ENCODE measurements at regions not wholly inside any gene's neighbourhood (a gene's known extent, or its start where the extent isn't known, plus 50 kb on each side); places are given as distances from the start of the nearest gene placed in this dataset.
"Not testable (repeated sequence)": the region's sequence is repeated elsewhere in the genome, so short reads cannot be mapped to it uniquely, and the experiment has no call there.

DNA sequence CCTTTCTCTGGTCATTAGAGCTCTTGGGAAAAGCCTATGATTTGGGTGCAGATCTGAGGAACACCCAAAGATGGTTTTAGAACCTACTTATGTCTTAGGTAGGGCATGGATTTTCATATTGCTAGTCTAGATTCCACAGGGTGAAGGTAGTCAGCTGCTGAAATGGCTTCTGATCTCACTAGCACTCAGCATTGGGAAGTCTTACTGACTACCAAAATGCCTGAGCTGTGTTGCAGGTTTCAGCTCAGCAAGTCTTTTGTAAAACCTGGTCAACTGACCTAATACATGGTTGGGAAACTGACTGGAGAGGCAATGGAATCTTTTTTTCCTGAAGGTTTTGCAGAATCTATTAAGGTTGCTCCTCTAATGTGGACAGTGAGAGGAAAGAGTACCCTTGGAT, 136.4 kb downstream of the CCNG2 start:
- ChIA-PET POLR2A (no interaction called here), CTCF (interaction anchor here (1.3 to 1.5 kb wide), 2 partner anchors 14 to 62 kb away, joined by 3 read pairs; no protein-coding TSS in a partner anchor)

DNA sequence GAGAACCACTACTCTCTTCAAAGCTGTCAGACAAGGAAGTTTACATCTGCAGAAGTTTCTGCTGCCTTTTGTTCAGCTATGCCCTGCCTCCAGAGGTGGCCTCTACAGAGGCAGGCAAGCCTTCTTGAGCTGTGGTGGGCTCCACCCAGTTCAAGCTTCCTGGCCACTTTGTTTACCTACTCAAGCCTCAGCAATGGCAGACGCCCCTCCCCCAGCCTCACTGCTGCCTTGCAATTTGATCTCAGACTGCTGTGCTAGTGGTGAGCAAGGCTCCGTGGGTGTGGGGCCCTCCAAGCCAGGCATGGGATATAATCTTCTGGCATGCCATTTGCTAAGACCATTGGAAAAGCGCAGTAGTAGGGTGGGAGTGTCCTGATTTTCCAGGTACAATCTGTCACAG, 144.0 kb downstream of the CCNG2 start:
- CTCF ChIA-PET, POLR2A ChIA-PET: not testable (repeated sequence)

DNA sequence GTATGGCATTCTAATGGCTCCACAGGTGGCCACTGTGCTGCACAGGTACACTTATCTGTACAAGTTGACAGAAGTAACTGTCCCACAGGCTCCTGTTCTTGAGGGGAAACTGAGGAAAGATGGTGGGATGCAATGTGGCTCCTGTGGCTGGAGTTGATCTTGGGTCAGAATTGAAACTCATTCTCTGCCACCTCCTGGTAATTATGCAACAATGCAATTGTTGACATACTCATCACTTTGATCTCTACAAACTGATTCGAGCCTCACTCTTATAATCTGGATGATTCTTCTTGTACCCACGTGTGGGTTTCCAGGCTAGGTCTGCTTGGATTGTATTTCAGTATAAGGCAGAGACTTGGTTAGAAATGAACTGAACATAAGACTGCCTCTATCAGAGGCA, 148.8 kb downstream of the CCNG2 start:
- ChIA-PET CTCF (no interaction called here), POLR2A (no interaction called here)

DNA sequence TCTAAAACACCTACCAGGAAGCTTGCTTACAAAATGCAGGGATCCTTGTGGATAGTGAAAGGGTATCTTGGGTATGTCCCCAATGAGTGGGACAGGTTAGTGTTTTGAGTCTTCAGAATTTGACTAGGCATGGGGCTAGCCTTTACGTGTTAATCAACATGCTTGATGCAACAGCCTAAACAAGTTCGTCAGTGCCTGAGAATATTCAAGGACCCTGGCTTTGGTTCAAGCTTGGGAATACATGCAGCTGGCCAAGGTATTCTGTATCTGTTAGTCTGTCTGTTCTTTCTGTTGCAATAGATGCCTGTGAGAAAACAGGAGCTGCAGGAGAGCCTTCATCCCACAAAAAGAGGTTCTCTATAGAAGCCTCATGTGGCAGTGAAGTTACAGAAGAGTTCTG, 149.5 kb downstream of the CCNG2 start:
- ChIA-PET POLR2A (no interaction called here), CTCF (interaction anchor here (0.6 to 1.3 kb wide), 2 partner anchors 13 to 311 kb away, joined by 3 to 4 read pairs; no protein-coding TSS in a partner anchor)

DNA sequence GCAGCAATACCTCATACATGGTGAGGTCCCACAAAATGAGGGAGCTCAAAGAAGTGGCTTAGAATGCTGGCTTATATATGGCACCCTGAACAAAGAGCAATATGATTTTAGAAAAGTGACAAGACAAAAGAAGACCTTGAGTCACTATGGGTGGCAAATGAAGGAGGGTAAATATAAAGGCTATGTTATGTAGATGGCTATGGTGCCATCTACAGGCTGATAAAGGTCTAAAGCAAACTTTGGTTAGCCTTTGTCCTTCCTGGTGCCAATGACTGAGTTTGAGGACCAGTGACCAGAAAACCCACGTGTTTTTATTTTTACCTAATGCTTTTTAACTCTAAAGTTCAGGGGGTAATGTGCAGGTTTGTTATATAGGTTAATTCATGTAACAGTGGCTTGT, 151.8 kb downstream of the CCNG2 start:
- POLR2A ChIA-PET: interaction anchor here (0.6 kb wide), 1 partner anchor 26 kb away, joined by 4 read pairs; no protein-coding TSS in a partner anchor
- CTCF ChIA-PET: interaction anchor here (0.6 to 1.2 kb wide), 2 partner anchors 71 to 492 kb away, joined by 3 read pairs; no protein-coding TSS in a partner anchor

DNA sequence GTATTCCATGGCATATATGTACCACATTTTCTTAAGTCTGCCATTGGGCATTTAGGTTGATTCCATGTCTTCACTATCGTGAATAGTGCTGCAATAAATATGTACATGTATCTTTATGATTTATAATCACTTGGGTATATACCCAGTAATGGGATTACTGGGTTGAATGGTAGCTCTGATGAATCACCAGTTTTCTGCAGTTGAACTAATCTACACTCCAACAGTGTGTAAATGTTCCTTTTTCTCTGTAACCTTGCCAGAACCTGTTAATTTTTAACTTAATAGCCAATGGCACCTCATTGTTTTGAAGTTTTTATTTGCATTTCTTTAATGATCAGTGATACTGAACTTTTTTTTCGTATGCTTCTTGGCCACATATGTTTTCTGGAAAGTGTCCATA, 152.5 kb downstream of the CCNG2 start:
- ChIA-PET POLR2A (no interaction called here), CTCF (no interaction called here)

DNA sequence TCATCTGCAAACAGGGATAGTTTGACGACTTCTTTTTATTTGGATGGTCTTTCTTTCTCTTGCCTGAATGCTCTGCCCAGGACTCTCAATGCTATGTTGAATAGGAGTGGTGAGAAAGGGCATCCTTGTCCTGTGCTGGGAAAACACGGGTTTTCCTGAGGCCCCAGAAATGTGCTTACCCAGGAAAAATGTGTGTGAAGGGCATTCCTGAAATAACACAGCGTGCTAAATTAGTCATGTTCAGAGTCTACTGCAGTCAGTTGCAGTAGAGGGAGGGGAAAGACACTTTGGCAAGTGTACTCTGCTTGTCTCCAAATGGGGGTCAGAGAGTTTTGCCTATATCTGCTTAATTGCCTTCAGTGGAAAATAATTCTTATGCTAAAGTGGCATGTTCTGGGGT, 153.9 kb downstream of the CCNG2 start:
- CTCF ChIA-PET: no interaction called here

DNA sequence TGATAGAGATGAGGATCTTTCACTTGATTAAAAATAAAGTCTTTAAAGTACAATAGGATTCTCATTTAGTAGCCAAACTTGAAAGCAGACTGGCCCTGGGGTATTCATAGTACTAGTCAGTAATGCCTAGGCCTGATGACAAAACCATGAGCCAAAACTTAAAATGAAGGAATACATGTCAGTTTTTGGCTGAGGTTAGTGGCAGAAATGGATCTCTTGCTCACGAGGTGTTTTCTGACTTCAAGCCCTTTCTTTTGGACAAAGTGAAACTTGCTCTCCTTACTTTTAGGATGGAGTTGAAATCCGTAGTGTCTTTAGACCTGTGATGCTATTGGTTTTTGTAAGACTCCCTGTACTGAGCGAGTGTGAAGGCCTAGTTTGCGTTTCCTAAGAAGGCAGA, 157.7 kb downstream of the CCNG2 start:
- POLR2A ChIA-PET: no interaction called here

More for the DNA sequence above, 153.9 kb downstream of the CCNG2 start:
- POLR2A ChIA-PET: no interaction called here

DNA sequence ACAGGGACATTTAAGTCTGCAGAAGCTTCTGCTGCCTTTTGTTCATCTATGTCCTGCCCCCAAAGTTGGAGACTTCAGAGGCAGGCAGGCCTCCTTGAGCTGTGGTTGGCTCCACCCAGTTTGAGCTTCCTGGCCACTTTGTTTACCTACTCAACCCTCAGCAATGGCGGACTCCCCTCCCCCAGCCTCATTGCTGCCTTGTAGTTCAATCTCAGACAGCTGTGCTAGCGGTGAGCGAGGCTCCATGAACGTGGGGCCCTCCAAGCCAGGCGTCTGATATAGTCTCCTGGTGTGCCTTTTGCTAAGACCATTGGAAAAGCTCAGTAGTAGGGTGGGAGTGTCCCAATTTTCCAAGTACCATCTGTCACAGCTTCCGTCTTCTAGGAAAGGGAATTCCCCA, 170.1 kb downstream of the CCNG2 start:
- CTCF ChIA-PET: no interaction called here
- POLR2A ChIA-PET: no interaction called here

More for the DNA sequence above, 157.7 kb downstream of the CCNG2 start:
- CTCF ChIA-PET: no interaction called here

DNA sequence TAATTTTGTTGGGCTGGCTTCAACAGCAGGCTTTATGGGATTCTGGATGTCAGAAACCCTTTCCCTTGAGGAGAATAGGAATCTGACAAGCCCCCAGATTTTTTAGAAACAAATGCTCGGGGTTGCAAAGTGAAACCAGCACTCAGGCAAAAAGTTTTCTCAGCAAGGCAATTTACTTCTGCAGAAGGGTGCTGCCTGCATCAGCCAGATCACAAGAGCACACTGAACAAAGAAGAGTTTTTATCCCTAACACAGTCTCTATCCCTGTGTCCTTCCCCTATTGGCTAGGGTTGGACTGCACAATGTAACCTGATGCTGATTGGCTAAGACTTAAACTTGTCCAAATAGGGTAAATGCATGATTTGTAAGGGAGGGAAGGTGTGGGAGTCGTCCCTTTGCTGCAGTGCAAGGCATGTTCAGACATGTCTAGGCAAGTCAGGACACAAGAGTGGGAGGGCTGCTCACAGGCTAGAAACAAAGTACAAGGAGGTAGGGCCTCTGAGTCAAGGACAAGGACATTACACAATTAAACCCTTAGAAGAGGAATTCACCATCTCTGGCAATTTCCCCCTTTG, 175.8 kb downstream of the CCNG2 start:
- CTCF ChIA-PET: no interaction called here
- POLR2A ChIA-PET: no interaction called here

DNA sequence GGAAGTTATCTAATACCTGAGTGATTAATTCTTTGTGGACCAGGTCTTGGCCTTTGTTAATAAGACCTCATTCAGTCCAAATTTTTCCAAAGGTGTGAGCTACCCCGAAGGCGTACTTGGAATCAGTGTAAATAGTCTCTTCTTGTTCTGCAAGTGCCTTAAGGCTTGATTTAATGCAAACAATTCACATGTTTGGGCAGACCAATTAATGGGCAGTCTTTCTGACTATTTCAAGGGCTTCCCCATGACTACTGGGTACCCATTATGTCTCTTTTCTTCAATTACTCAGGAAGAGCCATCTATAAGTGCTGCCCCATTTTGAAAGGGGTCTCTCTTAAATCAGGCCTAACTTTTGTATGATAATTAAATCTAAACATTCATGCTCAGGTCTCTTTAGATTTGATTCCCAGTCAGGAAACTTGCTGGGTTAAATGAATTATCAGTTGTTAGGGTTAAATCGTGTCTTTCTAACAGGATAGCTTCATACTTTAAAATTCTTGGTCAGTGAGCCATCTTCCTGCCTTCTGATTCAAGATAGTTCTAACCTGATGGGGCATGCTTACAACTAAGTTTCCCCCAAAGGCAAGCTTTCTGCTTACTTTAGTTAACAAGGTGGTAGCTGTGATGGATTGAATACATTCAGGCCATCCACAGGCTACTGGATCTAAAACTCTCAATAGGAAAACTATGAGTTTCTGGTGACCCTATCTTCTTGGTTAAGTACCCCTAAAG, 179.6 kb downstream of the CCNG2 start:
- CTCF ChIA-PET: no interaction called here
- POLR2A ChIA-PET: no interaction called here

DNA sequence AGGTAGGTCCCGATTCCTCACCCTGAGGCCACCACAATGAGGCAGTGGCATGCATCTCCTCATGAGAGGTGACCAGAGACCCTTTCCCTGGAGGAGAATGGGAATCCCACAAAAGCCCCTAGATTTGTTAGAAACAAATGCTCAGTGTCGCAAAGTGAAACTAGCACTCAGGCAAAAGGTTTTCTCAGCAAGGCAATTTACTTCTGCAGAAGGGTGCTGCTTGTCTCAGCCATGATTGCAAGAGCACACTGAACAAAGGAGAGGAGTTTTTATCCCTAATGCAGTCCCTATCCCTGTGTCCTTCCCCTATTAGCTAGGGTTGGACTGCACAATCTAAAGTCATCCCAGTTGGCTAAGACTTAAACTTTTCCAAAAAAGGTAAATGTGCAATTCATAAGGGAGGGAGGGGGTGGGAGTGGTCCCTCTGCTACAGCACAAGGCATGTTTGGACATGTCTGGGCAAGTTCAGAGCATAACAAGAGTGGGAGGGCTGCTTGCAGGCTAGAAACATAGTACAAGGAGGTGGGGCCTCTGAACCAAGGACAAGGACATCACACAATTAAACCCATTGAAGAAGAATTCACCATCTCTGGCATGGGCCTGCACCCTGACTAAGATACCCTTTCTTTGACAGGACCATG, 185.3 kb downstream of the CCNG2 start:
- POLR2A ChIA-PET: no interaction called here
- CTCF ChIA-PET: no interaction called here

DNA sequence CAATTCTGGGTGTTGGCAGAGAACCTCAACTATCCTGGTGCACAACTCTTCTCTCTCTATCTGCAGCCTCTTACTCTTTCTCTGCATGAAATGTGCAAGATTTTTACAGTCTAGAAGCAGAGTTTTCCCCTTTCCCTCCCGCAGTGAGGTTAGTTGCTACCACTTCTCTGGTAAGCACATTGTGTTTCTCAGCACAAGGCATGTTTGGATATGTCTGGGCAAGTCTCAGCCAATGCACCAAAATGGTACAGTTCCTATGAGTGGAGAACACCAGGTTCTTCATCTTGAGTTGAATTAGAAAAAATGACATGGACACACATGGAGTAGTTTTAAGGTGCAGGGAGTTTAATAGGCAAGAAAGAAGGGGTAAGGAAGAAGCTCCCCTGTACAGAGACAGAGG, 187.0 kb downstream of the CCNG2 start:
- CTCF ChIA-PET: no interaction called here
- POLR2A ChIA-PET: no interaction called here

DNA sequence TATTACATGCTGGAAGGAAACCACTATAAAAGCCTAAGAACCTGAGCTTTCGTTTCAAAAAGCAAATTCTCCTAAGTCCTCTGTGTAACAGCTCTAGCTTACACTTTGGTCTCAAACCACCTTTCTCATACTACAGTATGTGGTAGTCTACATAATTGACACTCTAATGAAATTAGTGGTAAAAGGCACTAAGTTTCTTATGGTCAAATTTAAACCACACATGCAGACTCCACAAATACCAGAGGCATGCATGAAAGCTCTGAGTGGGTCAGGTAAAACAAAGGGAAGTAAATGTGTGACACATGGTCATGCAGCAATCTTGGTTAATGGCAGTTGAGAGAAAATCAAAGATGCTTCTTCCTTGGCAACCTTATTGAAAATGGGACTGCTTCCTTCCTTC, 187.8 kb downstream of the CCNG2 start:
- ChIA-PET CTCF (no interaction called here), POLR2A (no interaction called here)

DNA sequence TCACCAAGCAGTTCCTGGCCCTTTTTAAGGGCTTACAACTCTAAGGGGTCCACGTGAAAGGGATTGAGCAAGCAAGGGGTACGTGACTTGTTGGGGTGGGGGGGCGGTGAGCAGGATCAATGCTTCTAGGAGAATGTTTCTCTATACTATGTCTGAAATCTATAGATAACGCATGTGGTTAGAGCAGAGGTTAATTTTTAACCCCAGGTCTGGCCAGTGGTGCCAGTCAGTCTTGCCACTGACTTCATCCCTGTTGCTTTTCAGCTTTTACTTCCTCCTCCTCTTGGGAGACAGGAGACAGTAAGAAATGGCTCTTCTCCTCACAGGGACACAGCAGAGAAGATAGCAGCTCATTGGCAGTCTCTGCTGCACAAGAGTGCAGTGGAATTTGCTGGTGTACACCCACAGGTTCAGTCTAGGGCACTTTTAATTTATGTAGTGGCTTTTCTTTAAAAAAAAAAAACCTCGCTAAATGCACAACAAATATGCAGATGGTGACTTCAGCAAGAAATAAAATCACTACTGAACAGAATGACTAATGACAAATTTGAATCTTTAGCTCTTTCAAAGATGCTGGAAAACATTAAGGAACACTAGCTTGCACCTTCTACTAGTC, 190.5 kb downstream of the CCNG2 start:
- ChIA-PET POLR2A (no interaction called here), CTCF (no interaction called here)

DNA sequence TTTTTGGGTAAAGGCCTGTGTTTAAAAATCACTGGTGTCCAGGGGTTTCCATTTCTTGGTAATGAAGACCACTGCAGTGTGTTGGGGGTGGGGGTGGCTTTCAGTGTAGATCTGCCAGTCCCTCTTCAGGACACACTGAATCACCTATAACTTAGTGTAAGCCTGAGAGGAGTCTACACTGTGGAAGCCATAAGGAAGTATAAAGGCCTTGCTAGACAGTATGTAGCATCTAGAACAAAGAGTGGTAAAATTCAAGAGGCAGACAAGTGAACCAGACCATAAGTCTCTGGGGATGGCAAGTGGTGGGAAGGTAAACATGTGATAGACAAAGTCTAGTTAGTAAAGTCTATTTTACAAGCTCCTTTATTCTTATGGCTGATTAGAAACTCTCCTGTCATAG, 191.8 kb downstream of the CCNG2 start:
- CTCF ChIA-PET: no interaction called here
- POLR2A ChIA-PET: no interaction called here

DNA sequence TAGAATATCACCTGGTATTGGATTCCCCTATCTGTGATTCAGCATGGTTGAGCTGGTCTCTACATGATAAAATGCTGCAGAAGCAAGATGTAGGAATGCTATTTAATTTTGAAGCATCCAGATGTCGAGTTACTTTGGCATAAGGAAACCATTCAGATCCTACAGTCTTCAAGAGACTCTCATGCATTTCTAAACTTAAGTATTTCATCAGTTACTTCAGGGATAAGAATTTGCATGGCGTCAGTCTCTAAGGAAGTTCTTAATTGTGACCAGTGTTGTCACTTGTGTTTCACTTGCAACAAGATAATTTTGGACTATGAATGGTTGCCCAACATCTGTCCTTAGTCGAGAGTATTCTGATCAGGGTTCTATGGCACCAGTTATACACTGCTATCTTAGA, 192.4 kb downstream of the CCNG2 start:
- CTCF ChIA-PET: no interaction called here
- POLR2A ChIA-PET: no interaction called here

DNA sequence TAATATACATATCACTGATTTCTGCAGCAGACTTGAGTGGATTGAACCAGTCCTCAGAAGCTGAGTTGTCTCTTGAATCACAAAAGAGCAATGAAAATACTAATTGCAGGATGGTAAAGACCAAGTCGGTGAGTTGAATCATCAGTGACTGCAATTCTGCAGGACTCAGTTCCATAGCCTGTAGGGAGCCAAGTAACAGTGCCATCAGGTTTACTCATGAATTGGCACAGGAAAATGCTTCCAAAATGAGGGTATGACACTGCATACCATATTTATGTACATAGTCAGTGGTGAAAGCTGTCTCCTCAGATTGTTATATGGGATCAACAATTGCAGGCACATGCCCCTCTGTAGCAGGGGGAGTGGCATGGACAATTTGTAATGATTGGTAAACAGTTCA, 192.8 kb downstream of the CCNG2 start:
- ChIA-PET CTCF (no interaction called here), POLR2A (no interaction called here)

DNA sequence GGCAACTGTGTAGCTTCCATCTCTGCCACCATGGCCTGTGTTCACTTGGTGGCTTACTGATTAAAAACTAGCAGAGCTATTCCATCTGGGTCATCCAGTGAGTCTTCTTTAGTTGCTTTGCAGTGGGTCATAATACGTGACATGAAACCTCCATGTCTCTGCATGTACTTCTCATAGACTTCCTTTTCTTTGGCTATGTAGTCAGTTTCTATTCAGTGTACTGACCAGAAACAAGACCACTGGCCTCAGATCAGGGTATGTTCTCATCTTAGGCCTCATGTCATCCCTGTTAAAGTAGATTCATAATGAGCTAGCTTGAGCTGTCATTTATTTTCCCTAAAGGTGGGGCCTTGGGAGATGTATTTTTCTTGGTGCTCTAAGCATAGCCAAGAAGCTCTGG, 195.2 kb downstream of the CCNG2 start:
- ChIA-PET POLR2A (no interaction called here), CTCF (no interaction called here)

DNA sequence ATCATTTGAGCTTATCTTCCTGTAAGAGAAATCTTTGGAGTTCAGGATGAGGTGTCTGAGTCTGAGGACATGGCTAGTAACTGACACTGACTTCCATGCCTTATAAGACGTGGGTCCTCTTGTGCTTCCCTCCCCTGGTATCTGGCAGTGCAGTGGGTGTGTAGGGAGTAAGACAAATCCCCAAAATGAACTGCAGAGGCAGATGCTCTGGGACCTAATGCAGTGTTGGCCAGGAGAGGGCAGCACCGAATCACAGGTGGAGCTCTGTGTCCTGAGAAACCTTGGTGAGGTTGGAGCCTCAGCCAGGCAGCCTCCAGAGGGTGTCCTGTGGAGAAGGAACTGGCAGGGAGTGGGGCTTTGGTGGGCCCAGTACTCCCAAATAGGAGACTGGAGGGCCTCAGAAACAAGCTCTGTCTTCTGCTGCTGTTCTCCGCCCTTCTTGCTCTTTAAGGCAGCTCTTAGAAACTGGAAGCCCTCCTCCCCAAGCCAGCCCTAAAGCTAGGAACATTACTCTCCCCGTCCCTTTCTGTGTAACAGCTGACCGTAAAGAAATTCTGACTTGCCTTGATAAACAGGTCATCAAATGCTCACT, 196.8 kb downstream of the CCNG2 start:
- CTCF ChIA-PET, POLR2A ChIA-PET: not testable (repeated sequence)

DNA sequence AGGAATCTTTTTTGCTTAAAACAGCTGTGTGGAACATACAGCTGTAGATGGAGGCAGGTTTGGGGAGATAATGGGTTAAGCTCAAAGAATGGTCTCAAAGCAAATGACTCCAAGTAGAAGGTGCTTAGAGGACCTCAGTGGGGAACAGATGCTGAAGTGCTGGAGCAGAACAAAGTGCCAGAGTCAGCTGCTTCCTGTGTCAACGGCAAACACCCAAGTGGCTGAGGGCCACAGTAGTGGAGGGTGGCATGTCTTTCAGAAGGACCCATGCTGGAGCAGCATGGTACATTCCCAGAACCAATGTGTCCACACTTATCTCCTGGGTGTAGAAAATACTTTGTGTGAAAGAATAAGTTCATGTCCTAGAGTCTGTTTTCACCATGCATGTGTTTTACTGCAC, 197.5 kb downstream of the CCNG2 start:
- ChIA-PET POLR2A (no interaction called here), CTCF (no interaction called here)
